Thymus (tissue), 11 donors: ENCODE measurements at regions not wholly inside any gene's neighbourhood (a gene's known extent, or its start where the extent isn't known, plus 50 kb on each side); places are given as distances from the start of the nearest gene placed in this dataset.

Experiments used
- DNase-seq, 9 donors: peaks; one replicate each; pipeline ENCODE4 v3.0.0-alpha.2; 2013; ENCODE audit warnings: low spot score in 9 of 9, low read depth in 6 of 9, missing footprints in 1 of 9
- H3K27ac ChIP-seq, 2 donors: one replicate each; pipeline ENCODE4 v1.5.1; 2013; ENCODE audit warnings: control low read depth in 1 of 2, low read depth in 1 of 2, low read length in 1 of 2, mild to moderate bottlenecking in 1 of 2, moderate library complexity in 1 of 2
- H3K27me3 ChIP-seq, 2 donors: one replicate each; pipeline ENCODE4 v1.5.1; 2013; ENCODE audit warnings: low read length in 1 of 2; ENCODE audit not compliant: control insufficient read depth in 2 of 2, insufficient read depth in 1 of 2
- H3K36me3 ChIP-seq, 2 donors: one replicate each; pipeline ENCODE4 v1.5.1; 2013; ENCODE audit warnings: low read length in 1 of 2, mild to moderate bottlenecking in 1 of 2, moderate library complexity in 1 of 2; ENCODE audit not compliant: control insufficient read depth in 2 of 2, insufficient read depth in 2 of 2
- H3K4me1 ChIP-seq, 2 donors: one replicate each; pipeline ENCODE4 v1.5.1; 2013; ENCODE audit warnings: low read length in 2 of 2; ENCODE audit not compliant: control insufficient read depth in 2 of 2, insufficient read depth in 2 of 2
- H3K4me3 ChIP-seq, 2 donors: one replicate each; pipeline ENCODE4 v1.5.1; 2013; ENCODE audit warnings: low read length in 2 of 2, control low read depth in 1 of 2, mild to moderate bottlenecking in 1 of 2
- H3K9me3 ChIP-seq, 2 donors: one replicate each; pipeline ENCODE4 v1.5.1; 2013; ENCODE audit warnings: low read length in 1 of 2, mild to moderate bottlenecking in 1 of 2; ENCODE audit not compliant: control insufficient read depth in 2 of 2, insufficient read depth in 1 of 2
- WGBS: extraction: QIAGEN DNeasy Blood & Tissue Kit; methylation state at CpG from one replicate; pipeline ENCODE4 v1.1.7; 2013; 5-methylcytosine and 5-hydroxymethylcytosine counted together
- donor health status: healthy.

- no peaks in the 10 kb centered on the region for H3K27me3 ChIP-seq
- no peak for DNase-seq
- no peaks in the 10 kb centered on the region for H3K4me1 ChIP-seq
These were observed 79.8 kb upstream of the ETV6 start for GRCh38 chr12:11569716-11570115.

DNA sequence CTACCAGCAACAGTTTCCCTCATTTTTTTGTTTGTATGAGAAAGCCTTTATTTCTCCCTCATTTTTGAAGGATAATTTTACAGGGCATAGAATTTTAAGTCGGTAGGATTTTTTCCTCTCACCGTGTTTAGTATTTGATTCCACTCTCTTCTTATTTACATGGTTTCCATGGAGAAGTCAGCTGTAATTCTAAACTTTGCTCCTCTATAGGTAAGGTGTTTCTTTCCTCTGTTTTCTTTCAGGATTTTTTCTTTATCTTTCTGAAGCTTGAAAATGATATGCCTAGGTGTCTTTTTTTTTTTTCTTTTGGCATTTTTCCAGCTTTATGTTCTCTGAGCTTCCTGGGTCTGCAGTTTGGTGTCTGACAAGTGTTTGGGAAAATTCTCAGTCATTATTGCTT lies 75.6 kb upstream of the ETV6 start:
- H3K36me3 ChIP-seq, result no peaks in the 10 kb centered on the region
- H3K27ac ChIP-seq, result no peak overlapping the region
- WGBS, result 94% methylated on average over 2 of the region's 2 CpGs
- no peaks in the 10 kb centered on the region for H3K27me3 ChIP-seq
- H3K9me3 ChIP-seq, result no peaks in the 10 kb centered on the region
- H3K4me3 ChIP-seq, result no peak overlapping the region
- H3K4me1 ChIP-seq, result no peaks in the 10 kb centered on the region
- DNase-seq, result no peak

More at GRCh38 chr12:11569716-11570115, 79.8 kb upstream of the ETV6 start:
- Histone ChIP-seq H3K9me3 (no peaks in the 10 kb centered on the region), H3K4me3 (no peak overlapping the region), H3K36me3 (no peaks in the 10 kb centered on the region), H3K27ac (no peak overlapping the region)

DNA sequence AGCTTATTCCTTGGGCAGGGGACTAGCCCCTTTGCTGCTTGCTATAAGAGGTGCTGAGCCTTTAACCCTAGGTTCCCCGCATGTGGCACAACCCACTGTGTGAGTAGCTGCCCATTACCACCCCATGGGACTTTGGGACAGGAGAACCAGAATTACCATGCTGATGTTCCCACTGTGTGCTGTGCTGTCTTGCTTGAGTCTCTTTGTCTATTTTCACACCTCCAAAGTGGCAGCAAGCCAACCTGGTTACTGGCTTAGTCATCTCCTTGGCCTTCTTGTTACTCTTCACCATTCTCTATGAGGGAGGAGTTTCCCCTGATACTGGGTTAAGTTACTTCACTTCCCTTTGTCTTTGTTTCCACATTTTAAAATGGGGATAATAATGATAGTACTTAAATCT lies 73.4 kb upstream of the ETV6 start:
- DNase-seq, result no peak
- Histone ChIP-seq H3K36me3 (no peaks in the 10 kb centered on the region), H3K9me3 (no peaks in the 10 kb centered on the region), H3K27me3 (no peaks in the 10 kb centered on the region), H3K4me3 (no peak overlapping the region), H3K27ac (no peak overlapping the region), H3K4me1 (peaks cover 0 to 10% of the 10 kb centered on the region in 2 donors)
- WGBS, result 100% methylated on average over 1 of the region's 1 CpG

DNA sequence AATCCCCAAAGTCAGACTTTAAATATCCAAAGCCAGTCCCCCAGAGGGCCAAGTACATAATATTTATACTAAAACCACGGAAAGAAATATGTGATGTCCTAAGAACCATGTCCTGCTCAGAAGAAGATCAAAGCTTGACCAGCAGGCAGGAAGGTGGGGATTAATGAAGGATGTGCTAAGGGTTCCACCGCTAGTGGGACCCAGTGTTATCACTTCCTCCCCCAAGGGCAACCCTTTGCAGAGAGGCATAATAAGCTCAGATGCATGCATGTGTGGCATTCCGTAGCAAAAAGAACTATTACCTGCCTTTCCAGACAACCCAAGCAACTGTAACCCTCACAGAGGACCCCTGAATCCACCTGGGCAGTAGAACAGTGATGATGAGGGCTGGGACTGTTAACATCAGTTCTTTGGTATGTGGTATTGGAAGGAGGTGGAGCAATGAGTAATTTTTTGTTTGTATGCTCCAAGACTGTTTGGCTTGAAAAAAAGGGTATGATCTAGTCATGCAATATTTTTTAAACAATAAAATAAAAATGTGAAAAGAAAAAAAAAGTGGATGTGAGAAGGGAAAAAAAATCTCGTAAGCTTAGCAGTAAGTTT lies 71.7 kb upstream of the ETV6 start:
- WGBS, result 94% methylated on average over 4 of the region's 4 CpGs
- no peaks in the 10 kb centered on the region for H3K27me3 ChIP-seq
- no peak for DNase-seq
- H3K36me3 ChIP-seq, result no peaks in the 10 kb centered on the region
- no peaks in the 10 kb centered on the region for H3K9me3 ChIP-seq
- no peak overlapping the region for H3K27ac ChIP-seq
- H3K4me3 ChIP-seq, result no peak overlapping the region
- H3K4me1 ChIP-seq, result peaks cover 0 to 13% of the 10 kb centered on the region in 2 donors

DNA sequence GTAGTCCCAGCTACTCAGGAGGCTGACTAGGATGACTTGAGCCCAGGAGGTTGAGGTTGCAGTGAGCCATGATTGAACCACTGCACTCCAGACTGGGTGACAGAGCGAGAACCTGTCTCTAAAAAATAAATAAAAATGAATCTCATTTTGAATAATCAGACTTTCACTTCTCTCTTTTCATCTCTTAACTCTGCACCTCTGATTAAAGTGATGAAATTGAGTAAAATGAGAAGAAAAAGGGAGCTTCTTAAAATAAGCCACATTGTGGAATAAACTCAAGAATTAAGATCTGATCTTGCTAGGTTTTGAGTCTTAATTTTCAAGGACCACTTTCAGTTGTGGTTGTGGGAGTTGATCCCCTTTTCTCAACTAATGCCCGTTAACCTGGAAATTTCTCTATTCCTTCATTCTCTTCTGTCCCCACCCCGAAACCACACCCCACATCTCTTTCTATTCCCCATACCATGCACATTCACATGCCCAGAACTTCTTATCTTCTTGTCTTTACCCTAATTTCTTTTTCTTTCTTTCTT lies 70.9 kb upstream of the ETV6 start:
- DNase-seq, result no peak
- no peaks in the 10 kb centered on the region for H3K36me3 ChIP-seq
- 92% methylated on average over 3 of the region's 3 CpGs for WGBS
- H3K9me3 ChIP-seq, result no peaks in the 10 kb centered on the region
- H3K4me1 ChIP-seq, result peaks cover 0 to 13% of the 10 kb centered on the region in 2 donors
- no peaks in the 10 kb centered on the region for H3K27me3 ChIP-seq
- H3K27ac ChIP-seq, result no peak overlapping the region
- H3K4me3 ChIP-seq, result no peak overlapping the region

DNA sequence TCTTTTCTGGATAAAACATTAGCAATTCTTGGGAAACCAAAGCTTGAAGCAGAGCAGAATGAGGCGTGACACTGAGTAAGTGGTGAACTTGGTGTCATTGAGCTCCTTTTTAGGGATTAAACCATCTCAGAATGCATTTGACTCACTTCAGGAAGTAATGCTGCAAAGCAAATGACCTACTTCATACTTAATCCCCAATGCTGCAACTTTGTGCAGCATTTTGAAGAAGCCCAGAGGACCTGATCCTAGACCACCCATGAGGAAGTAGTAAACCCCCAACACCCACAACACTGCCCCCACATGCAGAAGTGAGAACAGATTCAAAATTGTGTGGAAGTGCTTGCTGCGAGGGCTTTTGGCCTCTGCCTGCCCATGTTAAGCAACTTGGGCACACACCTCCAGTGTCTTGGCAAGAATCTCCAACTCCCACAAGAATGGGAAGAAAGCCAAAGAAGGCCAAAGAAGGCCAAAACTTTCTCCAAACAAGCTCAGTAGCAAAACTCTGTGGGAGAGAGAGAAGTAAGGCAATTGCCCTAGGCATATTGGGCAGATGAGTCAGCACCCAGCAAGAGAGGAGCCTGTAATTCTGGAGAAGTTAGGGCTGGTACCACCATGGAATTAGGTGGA lies 69.2 kb upstream of the ETV6 start:
- WGBS, result 93% methylated on average over 2 of the region's 2 CpGs
- no peaks in the 10 kb centered on the region for H3K27me3 ChIP-seq
- H3K27ac ChIP-seq, result no peak overlapping the region
- H3K36me3 ChIP-seq, result no peaks in the 10 kb centered on the region
- H3K9me3 ChIP-seq, result no peaks in the 10 kb centered on the region
- no peak overlapping the region for H3K4me3 ChIP-seq
- H3K4me1 ChIP-seq, result peaks cover 0 to 13% of the 10 kb centered on the region in 2 donors
- peak in 1 of 9 donors; percentile 29 for DNase-seq

DNA sequence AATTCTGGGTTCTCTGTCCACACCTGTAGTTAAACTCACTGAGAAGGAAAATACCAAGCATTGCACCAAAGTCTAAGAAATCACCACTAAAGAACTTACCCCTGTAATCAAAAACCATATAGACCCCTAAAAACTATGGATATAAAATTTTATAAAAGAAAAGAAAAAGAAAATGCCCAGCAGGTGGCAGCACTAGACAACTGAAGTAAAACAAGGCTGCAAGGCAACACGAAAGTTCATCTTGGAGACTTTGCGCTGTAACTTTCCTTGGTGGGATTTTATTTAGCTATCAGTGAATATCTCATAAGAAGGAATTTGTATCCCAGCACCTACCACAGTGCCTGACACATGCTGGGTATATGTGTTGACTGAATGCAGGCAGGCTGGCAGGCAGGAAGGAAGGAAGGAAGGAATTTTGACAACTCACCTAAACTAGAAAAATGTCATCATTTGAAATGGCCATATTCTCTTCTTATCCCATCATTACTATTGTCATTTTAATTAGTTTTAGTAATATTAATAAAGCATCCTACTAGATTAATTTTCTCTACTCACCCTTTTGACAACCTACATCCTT lies 68.2 kb upstream of the ETV6 start:
- Histone ChIP-seq H3K36me3 (no peaks in the 10 kb centered on the region), H3K9me3 (no peaks in the 10 kb centered on the region), H3K4me1 (peaks cover 0 to 13% of the 10 kb centered on the region in 2 donors), H3K27me3 (no peaks in the 10 kb centered on the region), H3K4me3 (no peak overlapping the region), H3K27ac (no peak overlapping the region)
- WGBS, result 17% methylated on average over 2 of the region's 2 CpGs
- DNase-seq, result peak; percentile 39 to 90 (median 74)

DNA sequence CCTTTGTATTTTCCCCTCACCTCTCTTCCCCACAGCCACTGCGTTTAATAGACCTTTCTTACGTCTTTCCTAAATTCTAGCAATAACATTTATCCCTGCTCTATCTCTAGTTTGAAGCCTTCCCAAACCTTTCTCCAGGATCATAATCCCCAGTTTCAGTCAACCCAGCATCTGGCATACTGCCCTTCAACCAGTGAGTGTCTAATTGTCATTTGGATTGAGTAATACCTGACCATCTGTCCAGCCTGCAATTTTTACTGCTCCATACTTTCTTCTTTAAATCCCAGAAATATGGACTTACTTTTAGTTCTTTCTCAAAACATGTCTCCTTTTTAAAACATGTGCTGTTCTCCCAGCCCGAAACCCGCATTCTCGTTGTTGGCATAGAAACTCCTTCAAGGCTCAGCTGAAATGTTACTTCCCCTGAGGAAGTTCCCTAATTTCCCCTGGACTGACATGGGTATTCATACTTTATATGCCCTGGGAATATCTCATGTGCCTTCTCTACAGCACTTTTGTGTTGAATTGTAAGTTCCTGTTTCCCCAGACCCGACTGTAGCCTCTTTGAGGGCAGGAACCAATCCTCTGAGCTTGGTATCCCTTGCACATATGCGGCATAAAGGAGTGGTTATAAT lies 65.1 kb upstream of the ETV6 start:
- Histone ChIP-seq H3K4me3 (no peak overlapping the region), H3K27ac (no peak overlapping the region), H3K36me3 (no peaks in the 10 kb centered on the region), H3K9me3 (no peaks in the 10 kb centered on the region), H3K27me3 (no peaks in the 10 kb centered on the region), H3K4me1 (peaks cover 0 to 13% of the 10 kb centered on the region in 2 donors)
- WGBS, result 95% methylated on average over 7 of the region's 7 CpGs
- DNase-seq, result no peak

GRCh38 chr12:11592484-11592883 lies 57.0 kb upstream of the ETV6 start:
- Histone ChIP-seq H3K27ac (no peak overlapping the region), H3K4me3 (no peak overlapping the region), H3K4me1 (peaks cover 0 to 6% of the 10 kb centered on the region in 2 donors), H3K27me3 (no peaks in the 10 kb centered on the region), H3K36me3 (no peaks in the 10 kb centered on the region), H3K9me3 (peaks cover 0 to 5% of the 10 kb centered on the region in 2 donors)
- no peak for DNase-seq
- 98% methylated on average over 11 of the region's 11 CpGs for WGBS
